ENCODE measurements at regions not wholly inside any gene's neighbourhood (a gene's known extent, or its start where the extent isn't known, plus 50 kb on each side); places are given as distances from the start of the nearest gene placed in this dataset.

DNA sequence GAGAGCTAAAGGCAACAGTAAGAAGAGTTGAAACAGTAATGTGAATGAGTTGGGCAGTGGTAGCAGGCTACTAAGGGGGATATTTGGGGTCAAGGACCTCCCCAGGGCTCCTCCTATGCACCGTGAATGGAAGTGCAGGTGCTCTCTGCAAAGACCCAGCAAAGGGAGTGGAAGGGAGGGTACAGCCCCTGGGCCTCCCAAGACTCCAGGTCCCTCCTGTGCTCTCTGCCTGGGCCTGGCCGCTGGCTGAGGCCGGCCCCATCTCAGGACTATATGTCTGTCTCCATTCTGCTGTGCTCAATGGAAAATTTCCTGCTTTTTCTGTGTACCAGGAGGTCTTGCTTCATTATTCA, 372.1 kb upstream of the MKI67 start:
- TF ChIP-seq, protein P1, sequence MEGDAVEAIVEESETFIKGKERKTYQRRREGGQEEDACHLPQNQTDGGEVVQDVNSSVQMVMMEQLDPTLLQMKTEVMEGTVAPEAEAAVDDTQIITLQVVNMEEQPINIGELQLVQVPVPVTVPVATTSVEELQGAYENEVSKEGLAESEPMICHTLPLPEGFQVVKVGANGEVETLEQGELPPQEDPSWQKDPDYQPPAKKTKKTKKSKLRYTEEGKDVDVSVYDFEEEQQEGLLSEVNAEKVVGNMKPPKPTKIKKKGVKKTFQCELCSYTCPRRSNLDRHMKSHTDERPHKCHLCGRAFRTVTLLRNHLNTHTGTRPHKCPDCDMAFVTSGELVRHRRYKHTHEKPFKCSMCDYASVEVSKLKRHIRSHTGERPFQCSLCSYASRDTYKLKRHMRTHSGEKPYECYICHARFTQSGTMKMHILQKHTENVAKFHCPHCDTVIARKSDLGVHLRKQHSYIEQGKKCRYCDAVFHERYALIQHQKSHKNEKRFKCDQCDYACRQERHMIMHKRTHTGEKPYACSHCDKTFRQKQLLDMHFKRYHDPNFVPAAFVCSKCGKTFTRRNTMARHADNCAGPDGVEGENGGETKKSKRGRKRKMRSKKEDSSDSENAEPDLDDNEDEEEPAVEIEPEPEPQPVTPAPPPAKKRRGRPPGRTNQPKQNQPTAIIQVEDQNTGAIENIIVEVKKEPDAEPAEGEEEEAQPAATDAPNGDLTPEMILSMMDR (IDR thresholded peaks at IDR 0.05), result no peak
- no peak for TF ChIP-seq POLR2A (IDR thresholded peaks at IDR 0.05)
